ENCODE measurements at regions not wholly inside any gene's neighbourhood (a gene's known extent, or its start where the extent isn't known, plus 50 kb on each side); places are given as distances from the start of the nearest gene placed in this dataset.
"Not testable (repeated sequence)": the region's sequence is repeated elsewhere in the genome, so short reads cannot be mapped to it uniquely, and the experiment has no call there.

DNA sequence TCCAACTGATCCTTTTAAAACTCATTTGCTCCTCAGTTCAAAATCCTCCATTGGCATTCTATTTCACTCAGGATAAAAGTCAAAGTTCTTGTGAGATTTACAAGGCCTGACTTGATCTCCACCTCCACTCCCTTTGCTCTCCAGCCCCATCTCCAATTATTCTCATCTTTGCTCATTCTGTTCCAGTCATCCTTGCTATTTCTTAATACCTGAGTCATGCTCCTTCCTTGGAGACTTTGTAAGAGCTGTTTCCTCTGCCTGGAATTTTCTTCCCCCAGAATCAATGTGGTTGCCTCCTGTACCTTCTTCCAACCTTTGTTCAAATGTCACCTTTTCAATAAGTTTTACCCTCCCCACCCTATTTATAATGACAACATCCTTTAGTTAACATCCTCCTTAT lies 373.5 kb downstream of the HTR1B start:
- ATAC-seq (no peak), DNase-seq (no peak), FAIRE-seq (no peak)
- Histone ChIP-seq H3K4me3 (no peak overlapping the region), H3K27me3 (no peaks in the 10 kb centered on the region), H3K4me1 (no peaks in the 10 kb centered on the region), H3K9me3 (no peaks in the 10 kb centered on the region), H3K36me3 (no peaks in the 10 kb centered on the region), H3K27ac (no peak overlapping the region)
- TF ChIP-seq CTCF (IDR thresholded peaks at IDR 0.05), result no peak
- intact Hi-C loops (cut with DNase I), result no loop called here

DNA sequence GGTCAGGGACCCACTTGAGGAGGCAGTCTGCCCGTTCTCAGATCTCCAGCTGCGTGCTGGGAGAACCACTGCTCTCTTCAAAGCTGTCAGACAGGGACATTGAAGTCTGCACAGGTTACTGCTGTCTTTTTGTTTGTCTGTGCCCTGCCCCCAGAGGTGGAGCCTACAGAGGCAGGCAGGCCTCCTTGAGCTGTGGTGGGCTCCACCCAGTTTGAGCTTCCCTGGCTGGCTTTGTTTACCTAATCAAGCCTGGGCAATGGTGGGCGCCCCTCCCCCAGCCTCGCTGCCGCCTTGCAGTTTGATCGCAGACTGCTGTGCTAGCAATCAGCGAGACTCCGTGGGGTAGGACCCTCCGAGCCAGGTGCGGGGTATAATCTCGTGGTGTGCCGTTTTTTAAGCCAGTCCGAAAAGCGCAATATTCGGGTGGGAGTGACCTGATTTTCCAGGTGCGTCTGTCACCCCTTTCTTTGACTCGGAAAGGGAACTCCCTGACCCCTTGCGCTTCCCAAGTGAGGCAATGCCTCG lies 375.4 kb downstream of the HTR1B start:
- DNase-seq, result peak in 1 of 6 donors; percentile 16
- FAIRE-seq; H3K36me3 ChIP-seq; H3K4me1 ChIP-seq; H3K27me3 ChIP-seq; H3K9me3 ChIP-seq; ATAC-seq; H3K4me3 ChIP-seq; H3K27ac ChIP-seq; intact Hi-C loops (cut with DNase I): not testable (repeated sequence)
- 88 to 95% methylated on average over 15 to 19 of the region's 19 CpGs for WGBS, 2 donors

DNA sequence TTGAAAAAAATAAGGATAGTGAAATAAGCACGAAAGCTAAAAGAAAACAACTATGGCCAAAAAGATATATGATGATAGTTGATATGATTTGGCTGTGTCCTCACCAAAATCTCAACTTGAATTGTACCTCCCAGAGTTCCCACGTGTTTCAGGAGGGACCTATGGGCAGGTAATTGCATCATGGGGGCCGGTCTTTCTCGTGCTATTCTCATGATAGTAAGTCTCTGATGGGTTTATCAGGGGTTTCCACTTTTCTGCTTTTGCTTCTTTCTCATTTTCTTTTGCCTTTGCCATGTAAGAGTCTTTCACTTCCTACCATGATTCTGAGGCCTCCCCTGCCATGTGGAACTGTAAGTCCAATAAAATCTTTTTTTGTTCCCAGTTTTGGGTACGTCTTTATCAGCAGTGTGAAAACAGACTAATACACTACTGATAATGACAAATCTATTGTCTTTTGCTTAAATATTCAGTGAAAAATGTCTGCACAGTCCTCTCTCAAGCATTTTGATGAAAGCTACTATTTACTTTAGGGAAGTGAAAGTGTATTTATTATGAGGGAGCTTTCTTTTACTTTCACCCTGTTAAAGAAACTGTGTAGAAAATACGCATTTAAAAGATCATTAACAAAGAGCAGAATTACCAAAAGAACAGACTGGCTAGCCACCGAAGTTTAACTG lies 389.1 kb downstream of the HTR1B start:
- H3K9me3 ChIP-seq, result no peaks in the 10 kb centered on the region
- H3K4me3 ChIP-seq, result no peak overlapping the region
- FAIRE-seq (no peak), DNase-seq (no peak), ATAC-seq (no peak)
- no peaks in the 10 kb centered on the region for H3K27me3 ChIP-seq
- no peak for TF ChIP-seq CTCF (IDR thresholded peaks at IDR 0.05)
- H3K4me1 ChIP-seq, result no peaks in the 10 kb centered on the region
- H3K27ac ChIP-seq, result no peak overlapping the region
- intact Hi-C loops (cut with DNase I), result no loop called here
- H3K36me3 ChIP-seq, result no peaks in the 10 kb centered on the region
- WGBS, 2 donors, result 75 to 79% methylated on average over 7 of the region's 7 CpGs

GRCh38 chr6:77073410-77073760 lies 389.9 kb downstream of the HTR1B start:
- no peak for TF ChIP-seq CTCF (IDR thresholded peaks at IDR 0.05)
- ATAC-seq (no peak), FAIRE-seq (no peak), DNase-seq (no peak)
- Histone ChIP-seq H3K9me3 (no peaks in the 10 kb centered on the region), H3K4me3 (no peak overlapping the region), H3K4me1 (no peaks in the 10 kb centered on the region), H3K27me3 (no peaks in the 10 kb centered on the region), H3K27ac (no peak overlapping the region), H3K36me3 (no peaks in the 10 kb centered on the region)
- intact Hi-C loops (cut with DNase I), result no loop called here
- WGBS, 2 donors, result 30 to 57% methylated on average over 1 of the region's 1 CpG

- no peak overlapping the region for H3K4me3 ChIP-seq
- H3K27me3 ChIP-seq, result no peaks in the 10 kb centered on the region
- no peaks in the 10 kb centered on the region for H3K4me1 ChIP-seq
- WGBS, 2 donors, result 37 to 46% methylated on average over 4 of the region's 4 CpGs
- no peaks in the 10 kb centered on the region for H3K36me3 ChIP-seq
- ATAC-seq, result peak; percentile 54 to 74 (median 63)
- no peak overlapping the region for H3K27ac ChIP-seq
- H3K9me3 ChIP-seq, result no peaks in the 10 kb centered on the region
- FAIRE-seq, result no peak
- intact Hi-C loops (cut with DNase I), result no loop called here
- no peak for TF ChIP-seq CTCF (IDR thresholded peaks at IDR 0.05)
- peak in 2 of 6 donors; percentile 9 to 18 for DNase-seq
Measured at GRCh38 chr6:77072694-77073409, 390.4 kb downstream of the HTR1B start.
